ENCODE measurements at regions not wholly inside any gene's neighbourhood (a gene's known extent, or its start where the extent isn't known, plus 50 kb on each side); places are given as distances from the start of the nearest gene placed in this dataset.

DNA sequence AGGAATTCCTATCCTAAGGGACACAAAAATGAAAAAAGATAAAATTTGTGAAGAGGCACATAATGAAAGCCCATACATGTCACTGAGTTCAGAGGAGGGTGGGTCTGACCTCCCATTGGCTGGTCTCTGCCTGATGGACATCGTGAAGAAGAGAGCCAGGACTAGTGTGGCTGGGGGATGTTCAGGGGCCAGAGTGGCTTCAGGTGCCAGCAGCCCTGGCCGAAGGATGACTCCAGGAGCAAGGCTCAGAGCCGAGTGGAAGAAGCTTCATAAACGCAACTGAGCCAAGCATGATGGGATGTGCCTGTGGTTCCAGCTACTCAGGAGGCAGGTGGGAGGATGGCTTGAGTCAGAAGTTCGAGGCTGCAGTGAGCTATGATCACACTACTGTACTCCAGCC, 56.9 kb upstream of the ATP5PO start:
- Histone ChIP-seq H3K27ac (ENCODE audit: low read depth in 1 of 2, low read length in 2 of 2) (no peak overlapping the region), H3K27me3 (ENCODE audit: control insufficient read depth in 1 of 2, insufficient read depth in 2 of 2, low read length in 2 of 2) (no peaks in the 10 kb centered on the region), H3K36me3 (ENCODE audit: insufficient read depth, low read length) (peaks cover 24% of the 10 kb centered on the region), H3K4me3 (ENCODE audit: low read length) (no peak overlapping the region), H3K9me3 (ENCODE audit: control insufficient read depth in 1 of 2, insufficient read depth in 1 of 2, low read length in 2 of 2) (no peaks in the 10 kb centered on the region), H3K4me1 (ENCODE audit: insufficient read depth, low read length) (peaks cover 22% of the 10 kb centered on the region)
- no peaks in the 10 kb centered on the region for H3K9me3 Mint-ChIP-seq
- ATAC-seq (ENCODE audit: poor library complexity) (no peak), DNase-seq (no peak)
- intact Hi-C loops (cut with DNase I, micrococcal nuclease): no loop called here
- H3K27me3 Mint-ChIP-seq: no peaks in the 10 kb centered on the region
- H3K36me3 Mint-ChIP-seq (ENCODE audit: low read depth): peaks cover 43% of the 10 kb centered on the region
- TF ChIP-seq, protein P1, sequence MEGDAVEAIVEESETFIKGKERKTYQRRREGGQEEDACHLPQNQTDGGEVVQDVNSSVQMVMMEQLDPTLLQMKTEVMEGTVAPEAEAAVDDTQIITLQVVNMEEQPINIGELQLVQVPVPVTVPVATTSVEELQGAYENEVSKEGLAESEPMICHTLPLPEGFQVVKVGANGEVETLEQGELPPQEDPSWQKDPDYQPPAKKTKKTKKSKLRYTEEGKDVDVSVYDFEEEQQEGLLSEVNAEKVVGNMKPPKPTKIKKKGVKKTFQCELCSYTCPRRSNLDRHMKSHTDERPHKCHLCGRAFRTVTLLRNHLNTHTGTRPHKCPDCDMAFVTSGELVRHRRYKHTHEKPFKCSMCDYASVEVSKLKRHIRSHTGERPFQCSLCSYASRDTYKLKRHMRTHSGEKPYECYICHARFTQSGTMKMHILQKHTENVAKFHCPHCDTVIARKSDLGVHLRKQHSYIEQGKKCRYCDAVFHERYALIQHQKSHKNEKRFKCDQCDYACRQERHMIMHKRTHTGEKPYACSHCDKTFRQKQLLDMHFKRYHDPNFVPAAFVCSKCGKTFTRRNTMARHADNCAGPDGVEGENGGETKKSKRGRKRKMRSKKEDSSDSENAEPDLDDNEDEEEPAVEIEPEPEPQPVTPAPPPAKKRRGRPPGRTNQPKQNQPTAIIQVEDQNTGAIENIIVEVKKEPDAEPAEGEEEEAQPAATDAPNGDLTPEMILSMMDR (IDR thresholded peaks at IDR 0.05): no peak
- CTCF ChIA-PET: interaction anchor here (0.7 to 1.7 kb wide), 3 partner anchors 33 to 49 kb away, joined by 3 to 6 read pairs (median 3); no protein-coding TSS in a partner anchor
- H3K27ac Mint-ChIP-seq: no peak overlapping the region
- POLR2A ChIA-PET: interaction anchor here (0.6 to 3.2 kb wide), 3 partner anchors 24 to 41 kb away, joined by 3 to 12 read pairs (median 4); no protein-coding TSS in a partner anchor
- peaks cover 43% of the 10 kb centered on the region for H3K4me1 Mint-ChIP-seq (ENCODE audit: low read depth)
- H3K4me3 Mint-ChIP-seq: no peak overlapping the region

DNA sequence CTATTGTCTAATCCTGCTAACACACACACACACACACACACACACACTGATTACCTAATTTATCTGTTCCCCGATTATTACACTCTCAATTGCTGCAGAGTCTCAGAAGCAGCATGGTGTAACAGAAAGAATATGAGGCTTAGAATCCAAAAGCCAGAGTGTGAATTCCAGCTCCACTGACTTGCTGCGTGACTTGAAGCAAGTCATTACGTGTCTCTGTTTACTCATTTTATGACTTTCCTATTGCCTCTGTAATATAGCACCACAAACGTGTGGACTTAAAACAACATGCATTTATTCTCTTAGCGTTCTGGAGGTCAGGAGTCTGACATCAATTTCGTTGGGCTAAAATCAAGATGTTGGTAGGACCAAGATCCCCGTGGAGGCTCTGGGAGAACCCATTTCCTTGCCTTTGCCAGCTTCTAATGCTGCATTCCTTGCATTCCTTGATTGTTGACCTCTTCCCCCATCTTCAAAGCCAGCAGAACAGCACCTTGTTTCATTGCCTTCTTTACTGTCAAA, 55.9 kb upstream of the ATP5PO start:
- TF ChIP-seq, protein P1 (IDR thresholded peaks at IDR 0.05): no peak
- no peaks in the 10 kb centered on the region for H3K27me3 Mint-ChIP-seq
- POLR2A ChIA-PET: interaction anchor here (0.6 to 3.2 kb wide), 2 partner anchors 18 to 23 kb away, joined by 4 to 12 read pairs; no protein-coding TSS in a partner anchor
- H3K36me3 Mint-ChIP-seq (ENCODE audit: low read depth): peaks cover 50% of the 10 kb centered on the region
- ATAC-seq (ENCODE audit: poor library complexity) (no peak), DNase-seq (no peak)
- Histone ChIP-seq H3K27me3 (ENCODE audit: control insufficient read depth in 1 of 2, insufficient read depth in 2 of 2, low read length in 2 of 2) (no peaks in the 10 kb centered on the region), H3K36me3 (ENCODE audit: insufficient read depth, low read length) (peaks cover 30% of the 10 kb centered on the region), H3K4me1 (ENCODE audit: insufficient read depth, low read length) (peaks cover 13% of the 10 kb centered on the region), H3K9me3 (ENCODE audit: control insufficient read depth in 1 of 2, insufficient read depth in 1 of 2, low read length in 2 of 2) (no peaks in the 10 kb centered on the region), H3K4me3 (ENCODE audit: low read length) (no peak overlapping the region), H3K27ac (ENCODE audit: low read depth in 1 of 2, low read length in 2 of 2) (no peak overlapping the region)
- intact Hi-C loops (cut with DNase I, micrococcal nuclease): no loop called here
- CTCF ChIA-PET: interaction anchor here (0.8 to 1.7 kb wide), 3 partner anchors 9 to 48 kb away, joined by 3 to 6 read pairs (median 3); no protein-coding TSS in a partner anchor
- peaks cover 33% of the 10 kb centered on the region for H3K4me1 Mint-ChIP-seq (ENCODE audit: low read depth)
- no peaks in the 10 kb centered on the region for H3K9me3 Mint-ChIP-seq
- no peak overlapping the region for H3K4me3 Mint-ChIP-seq
- peak overlapping the region; percentile 5 for H3K27ac Mint-ChIP-seq

DNA sequence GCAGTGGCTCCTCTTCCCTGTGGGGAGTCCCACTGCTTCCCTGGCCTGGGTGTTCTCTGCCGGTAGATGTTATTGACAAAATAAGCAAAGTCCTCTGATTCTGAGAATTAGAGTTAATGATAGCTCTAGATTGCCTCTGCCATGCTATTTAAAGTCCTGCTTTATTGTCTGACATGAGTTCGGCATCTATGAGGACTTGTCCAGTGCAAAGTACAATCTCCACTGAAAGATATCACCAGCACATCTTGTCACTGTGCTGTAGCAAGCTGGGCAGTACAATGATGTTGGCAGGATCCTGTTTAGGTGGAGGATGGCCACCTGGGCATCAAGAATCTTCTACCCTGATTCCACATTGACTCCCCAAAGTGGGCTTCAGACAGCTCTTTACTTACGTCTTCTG, 54.0 kb upstream of the ATP5PO start:
- intact Hi-C loops (cut with DNase I, micrococcal nuclease): no loop called here
- Mint-ChIP-seq H3K36me3 (ENCODE audit: low read depth) (peaks cover 50% of the 10 kb centered on the region), H3K9me3 (no peaks in the 10 kb centered on the region), H3K27ac (peak overlapping the region; percentile 47), H3K4me1 (ENCODE audit: low read depth) (peaks cover 16% of the 10 kb centered on the region), H3K4me3 (no peak overlapping the region), H3K27me3 (no peaks in the 10 kb centered on the region)
- CTCF ChIA-PET: interaction anchor here (0.9 to 1.4 kb wide), 2 partner anchors 33 to 47 kb away, joined by 4 to 5 read pairs; no protein-coding TSS in a partner anchor
- Histone ChIP-seq H3K9me3 (ENCODE audit: control insufficient read depth in 1 of 2, insufficient read depth in 1 of 2, low read length in 2 of 2) (no peaks in the 10 kb centered on the region), H3K4me1 (ENCODE audit: insufficient read depth, low read length) (no peaks in the 10 kb centered on the region), H3K27me3 (ENCODE audit: control insufficient read depth in 1 of 2, insufficient read depth in 2 of 2, low read length in 2 of 2) (no peaks in the 10 kb centered on the region), H3K4me3 (ENCODE audit: low read length) (no peak overlapping the region), H3K27ac (ENCODE audit: low read depth in 1 of 2, low read length in 2 of 2) (no peak overlapping the region), H3K36me3 (ENCODE audit: insufficient read depth, low read length) (peaks cover 34% of the 10 kb centered on the region)
- POLR2A ChIA-PET: interaction anchor here (1.0 to 1.3 kb wide), 2 partner anchors 21 to 33 kb away, joined by 3 to 7 read pairs; no protein-coding TSS in a partner anchor
- TF ChIP-seq, protein P1 (IDR thresholded peaks at IDR 0.05): no peak
- no peak for ATAC-seq (ENCODE audit: poor library complexity)
- no peak for DNase-seq

Data from CD4-positive, alpha-beta T cell (primary cell).